MM.1S (cell line): ENCODE measurements at regions not wholly inside any gene's neighbourhood (a gene's known extent, or its start where the extent isn't known, plus 50 kb on each side); places are given as distances from the start of the nearest gene placed in this dataset.

Experiments used
- EZH2 ChIP-seq: fragments of 300-600 bp; sonication (generic); optimal IDR thresholded peaks from 2 replicates; pipeline ENCODE3; 2017; ENCODE audit warnings: low read depth, mild to moderate bottlenecking, antibody characterized with exemption, low read length, mixed read lengths
- EZH2phosphoT487 ChIP-seq: fragments of 300-600 bp; sonication (generic); IDR thresholded peaks from 2 replicates; pipeline ENCODE4 v1.6.1; 2018; ENCODE audit warnings: antibody characterized with exemption, low read length
- TF ChIP-seq, protein P1 (sequence below): fragments of 300-600 bp; sonication (generic); IDR thresholded peaks from 2 replicates; pipeline ENCODE4 v1.5.1; 2016; ENCODE audit warnings: antibody characterized with exemption, low read length, mixed read lengths

DNA sequence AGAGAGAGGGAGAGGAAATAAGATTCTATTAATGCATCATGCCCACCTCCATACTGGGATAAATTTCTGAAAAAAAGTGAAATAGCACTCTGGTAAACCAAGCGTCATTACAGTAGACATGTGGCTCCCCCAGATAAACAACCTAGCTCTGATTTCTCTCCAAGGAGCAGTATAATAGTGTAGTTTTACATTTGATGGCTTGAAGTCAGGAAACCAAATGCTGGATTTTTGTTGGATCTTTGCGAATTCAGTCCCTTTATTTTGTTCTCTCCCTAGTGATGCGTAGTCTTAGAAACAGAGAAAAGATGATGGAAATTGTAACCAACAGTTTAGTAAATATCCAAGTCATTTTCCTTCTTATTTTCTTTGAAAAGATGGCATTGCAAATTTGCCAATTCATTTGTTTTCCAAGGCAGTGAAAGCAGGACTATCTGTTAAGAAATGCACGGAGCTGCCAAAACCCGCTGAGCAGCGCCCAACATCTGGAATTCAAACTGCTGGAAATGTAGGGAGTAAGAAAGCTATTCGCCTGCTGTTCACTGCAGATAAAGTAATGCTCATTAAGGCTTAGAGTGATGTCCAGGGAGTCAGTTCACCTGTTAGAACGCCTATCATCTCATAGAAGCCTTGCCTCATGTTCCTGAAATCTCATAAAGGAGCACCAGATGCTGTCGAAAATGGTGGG, 85.7 kb upstream of the DOK5 start:
- TF ChIP-seq, protein P1, sequence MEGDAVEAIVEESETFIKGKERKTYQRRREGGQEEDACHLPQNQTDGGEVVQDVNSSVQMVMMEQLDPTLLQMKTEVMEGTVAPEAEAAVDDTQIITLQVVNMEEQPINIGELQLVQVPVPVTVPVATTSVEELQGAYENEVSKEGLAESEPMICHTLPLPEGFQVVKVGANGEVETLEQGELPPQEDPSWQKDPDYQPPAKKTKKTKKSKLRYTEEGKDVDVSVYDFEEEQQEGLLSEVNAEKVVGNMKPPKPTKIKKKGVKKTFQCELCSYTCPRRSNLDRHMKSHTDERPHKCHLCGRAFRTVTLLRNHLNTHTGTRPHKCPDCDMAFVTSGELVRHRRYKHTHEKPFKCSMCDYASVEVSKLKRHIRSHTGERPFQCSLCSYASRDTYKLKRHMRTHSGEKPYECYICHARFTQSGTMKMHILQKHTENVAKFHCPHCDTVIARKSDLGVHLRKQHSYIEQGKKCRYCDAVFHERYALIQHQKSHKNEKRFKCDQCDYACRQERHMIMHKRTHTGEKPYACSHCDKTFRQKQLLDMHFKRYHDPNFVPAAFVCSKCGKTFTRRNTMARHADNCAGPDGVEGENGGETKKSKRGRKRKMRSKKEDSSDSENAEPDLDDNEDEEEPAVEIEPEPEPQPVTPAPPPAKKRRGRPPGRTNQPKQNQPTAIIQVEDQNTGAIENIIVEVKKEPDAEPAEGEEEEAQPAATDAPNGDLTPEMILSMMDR = no peak
- TF ChIP-seq EZH2phosphoT487 (no peak), EZH2 (no peak)
